CD14-positive monocyte (primary cell): ENCODE measurements at regions not wholly inside any gene's neighbourhood (a gene's known extent, or its start where the extent isn't known, plus 50 kb on each side); places are given as distances from the start of the nearest gene placed in this dataset.

Experiments
- DNase-seq, 3 donors: peaks; one replicate each; pipeline ENCODE4 v3.0.0-alpha.2; 2011 to 2022
- H2AFZ ChIP-seq: 2 replicates; pipeline ENCODE4 v1.6.0; 2012; ENCODE audit warnings: mild to moderate bottlenecking, low read depth, low read length, inconsistent platforms; ENCODE audit not compliant: insufficient read depth, poor library complexity, severe bottlenecking
- H3K27ac ChIP-seq, 2 donors: 1 replicate in 1 of 2; 2 replicates in 1 of 2; pipeline ENCODE4 v1.5.1; 2012 to 2013; ENCODE audit warnings: low read length in 2 of 2, control low read depth in 1 of 2, inconsistent platforms in 1 of 2, low read depth in 1 of 2, mild to moderate bottlenecking in 1 of 2
- H3K27me3 ChIP-seq, 2 donors: one replicate each; pipeline versions ENCODE4 v1.6.0 to v1.6.1; 2011 to 2013; ENCODE audit warnings: low read length in 2 of 2; ENCODE audit not compliant: control insufficient read depth in 2 of 2, insufficient read depth in 2 of 2
- H3K36me3 ChIP-seq, 2 donors: replicated peaks in 1 of 2; 1 replicate in 1 of 2; 2 replicates in 1 of 2; pipeline versions ENCODE4 v1.5.1 to v1.6.1; 2012 to 2013; ENCODE audit warnings: low read length in 2 of 2, control low read depth in 1 of 2, inconsistent platforms in 1 of 2, mild to moderate bottlenecking in 1 of 2; ENCODE audit not compliant: insufficient read depth in 2 of 2, control insufficient read depth in 1 of 2
- H3K4me1 ChIP-seq, 2 donors: 1 replicate in 1 of 2; 2 replicates in 1 of 2; pipeline versions ENCODE4 v1.5.1 to v1.6.1; 2012 to 2013; ENCODE audit warnings: low read length in 2 of 2, control low read depth in 1 of 2, inconsistent platforms in 1 of 2, mild to moderate bottlenecking in 1 of 2, moderate library complexity in 1 of 2; ENCODE audit not compliant: insufficient read depth in 2 of 2, control insufficient read depth in 1 of 2
- H3K4me2 ChIP-seq: replicated peaks from 2 replicates; pipeline ENCODE3; 2012; ENCODE audit warnings: low read length, moderate library complexity, mild to moderate bottlenecking; ENCODE audit not compliant: poor library complexity, severe bottlenecking; ENCODE audit errors: extremely low read depth
- H3K4me3 ChIP-seq, 3 experiments: fragments of 200-600 bp in 1 of 3; sonication (generic) in 1 of 3; replicated peaks in 1 of 3; 1 replicate in 2 of 3; 2 replicates in 1 of 3; pipeline ENCODE4 v1.5.1; 2011 to 2013; ENCODE audit warnings: low read length in 3 of 3, mild to moderate bottlenecking in 3 of 3, control low read depth in 2 of 3, low read depth in 2 of 3, inconsistent platforms in 1 of 3, moderate library complexity in 1 of 3
- H3K79me2 ChIP-seq: 2 replicates; pipeline ENCODE4 v1.6.0; 2012; ENCODE audit warnings: mild to moderate bottlenecking, control low read depth, inconsistent platforms, low read length, moderate library complexity; ENCODE audit not compliant: insufficient read depth
- H3K9ac ChIP-seq: 2 replicates; pipeline ENCODE4 v1.6.0; 2017; ENCODE audit warnings: low read length, mild to moderate bottlenecking; ENCODE audit not compliant: insufficient read depth, poor library complexity, severe bottlenecking
- H3K9me3 ChIP-seq, 2 donors: replicated peaks in 1 of 2; 1 replicate in 1 of 2; 2 replicates in 1 of 2; pipeline versions ENCODE4 v1.5.1 to v1.6.1; 2012 to 2013; ENCODE audit warnings: low read length in 2 of 2, control low read depth in 1 of 2; ENCODE audit not compliant: control insufficient read depth in 1 of 2, insufficient read depth in 1 of 2
- H4K20me1 ChIP-seq: 2 replicates; pipeline ENCODE4 v1.6.0; 2012; ENCODE audit warnings: mild to moderate bottlenecking, low read length, control low read depth, moderate library complexity; ENCODE audit not compliant: insufficient read depth
- H3K27ac Mint-ChIP-seq, 7 donors: one replicate each; pipeline ENCODE4 v1.8.0; 2020; ENCODE audit warnings: mild to moderate bottlenecking in 7 of 7, mixed read lengths in 7 of 7, moderate library complexity in 6 of 7, inconsistent platforms in 2 of 7
- H3K27me3 Mint-ChIP-seq, 3 donors: one replicate each; pipeline ENCODE4 v1.8.0; 2021 to 2022; ENCODE audit warnings: low read depth in 3 of 3, mild to moderate bottlenecking in 3 of 3, mixed read lengths in 3 of 3, moderate library complexity in 3 of 3, inconsistent platforms in 1 of 3
- H3K36me3 Mint-ChIP-seq, 2 donors: one replicate each; pipeline ENCODE4 v1.8.0; 2020; ENCODE audit warnings: mixed read lengths in 2 of 2, inconsistent platforms in 1 of 2, mild to moderate bottlenecking in 1 of 2
- H3K4me1 Mint-ChIP-seq: one replicate; pipeline ENCODE4 v1.8.0; 2020; ENCODE audit warnings: mild to moderate bottlenecking, mixed read lengths
- H3K4me3 Mint-ChIP-seq, 2 donors: one replicate each; pipeline ENCODE4 v1.8.0; 2020; ENCODE audit warnings: mild to moderate bottlenecking in 2 of 2, mixed read lengths in 2 of 2, moderate library complexity in 1 of 2
- H3K9me3 Mint-ChIP-seq, 7 donors: one replicate each; pipeline ENCODE4 v1.8.0; 2020 to 2022; ENCODE audit warnings: mixed read lengths in 7 of 7, mild to moderate bottlenecking in 6 of 7, moderate library complexity in 6 of 7, inconsistent platforms in 2 of 7
- CTCF ChIP-seq: fragments of 200-600 bp; IDR thresholded peaks from one replicate; pipeline ENCODE4 v1.8.0; 2022; ENCODE audit warnings: antibody characterized with exemption, mild to moderate bottlenecking
- WGBS: methylation state at CpG from one replicate; pipeline ENCODE4 v1.1.5; 2013; ENCODE audit warnings: missing lambda C conversion rate; ENCODE audit not compliant: insufficient coverage; 5-methylcytosine and 5-hydroxymethylcytosine counted together
- intact Hi-C, 2 donors: fragments of 100-400 bp; cut with micrococcal nuclease; formaldehyde crosslinking; loops; one replicate each; pipeline versions ENCODE4 v1.15.0 to v1.15.1; 2023

- Histone ChIP-seq H4K20me1 (no peaks in the 10 kb centered on the region), H3K27ac (no peak overlapping the region), H3K79me2 (no peaks in the 10 kb centered on the region), H3K9ac (no peak overlapping the region), H3K4me2 (no peak overlapping the region), H3K4me3 (no peak overlapping the region), H3K27me3 (no peaks in the 10 kb centered on the region), H3K9me3 (no peaks in the 10 kb centered on the region), H3K4me1 (no peaks in the 10 kb centered on the region), H2AFZ (no peak overlapping the region), H3K36me3 (no peaks in the 10 kb centered on the region)
- 0% methylated on average over 1 of the region's 8 CpGs for WGBS
- Mint-ChIP-seq H3K4me3 (no peak overlapping the region), H3K4me1 (peaks cover 4% of the 10 kb centered on the region), H3K27ac (no peak overlapping the region), H3K36me3 (no peaks in the 10 kb centered on the region), H3K9me3 (peaks cover 0 to 10% (median 2%) of the 10 kb centered on the region in 7 donors), H3K27me3 (no peaks in the 10 kb centered on the region)
- intact Hi-C loops = no loop called here
- no peak for DNase-seq
- no peak for TF ChIP-seq CTCF
Measured at GRCh38 chrX:7447801-7448499, 300.0 kb upstream of the PUDP start.

GRCh38 chrX:7446815-7447214 is 298.9 kb upstream of the PUDP start:
- no peaks in the 10 kb centered on the region for H3K36me3 Mint-ChIP-seq
- no CpG with 5 or more reads among the region's 4 CpGs for WGBS

More at GRCh38 chrX:7446815-7447214, 298.9 kb upstream of the PUDP start:
- Histone ChIP-seq H3K9me3 (no peaks in the 10 kb centered on the region), H3K4me3 (no peak overlapping the region), H3K27ac (no peak overlapping the region), H3K9ac (no peak overlapping the region), H3K27me3 (no peaks in the 10 kb centered on the region), H3K4me1 (no peaks in the 10 kb centered on the region), H3K79me2 (no peaks in the 10 kb centered on the region), H3K4me2 (no peak overlapping the region), H2AFZ (no peak overlapping the region), H3K36me3 (no peaks in the 10 kb centered on the region), H4K20me1 (no peaks in the 10 kb centered on the region)
- intact Hi-C loops = no loop called here
- no peak overlapping the region for H3K27ac Mint-ChIP-seq
- no peaks in the 10 kb centered on the region for H3K27me3 Mint-ChIP-seq
- DNase-seq = no peak
- H3K9me3 Mint-ChIP-seq = peaks cover 0 to 10% (median 2%) of the 10 kb centered on the region in 7 donors
- peaks cover 4% of the 10 kb centered on the region for H3K4me1 Mint-ChIP-seq
- TF ChIP-seq CTCF = no peak
- H3K4me3 Mint-ChIP-seq = no peak overlapping the region
